Spleen (tissue), 7 donors: ENCODE measurements at regions not wholly inside any gene's neighbourhood (a gene's known extent, or its start where the extent isn't known, plus 50 kb on each side); places are given as distances from the start of the nearest gene placed in this dataset.

Source experiments
- CTCF ChIP-seq, 11 experiments: fragments of 200-600 bp in 7 of 11; fragments of 450-650 bp in 4 of 11; sonication (generic) in 4 of 11; IDR thresholded peaks in 8 of 11; conservative IDR thresholded peaks in 3 of 11; 1 replicate in 7 of 11; 2 replicates in 4 of 11; pipeline versions ENCODE4 v1.4.0 to v1.8.0; 2016 to 2021; ENCODE audit warnings: antibody characterized with exemption in 11 of 11, inconsistent platforms in 4 of 11, mild to moderate bottlenecking in 1 of 11
- POLR2A ChIP-seq, 3 donors: fragments of 450-650 bp; IDR thresholded peaks; one replicate each; pipeline ENCODE4 v1.5.1; 2017; ENCODE audit warnings: antibody characterized with exemption in 3 of 3, mild to moderate bottlenecking in 1 of 3
- donor health status: DM: no; HTN: no; CAD: no; lungs with moderate emphysema.
- donor health status: DM: no; HTN: no; CAD: no.
- donor health status: DM: no; HTN: no; CAD: no.

- TF ChIP-seq CTCF (IDR thresholded peaks at IDR 0.05 in 8 of 11, conservative IDR thresholded peaks at IDR 0.05 in 3 of 11) (no peak), POLR2A (IDR thresholded peaks at IDR 0.05) (no peak)
Observed at GRCh38 chrX:45715748-45716147, 515.1 kb upstream of the DIPK2B start.
